ENCODE measurements at regions not wholly inside any gene's neighbourhood (a gene's known extent, or its start where the extent isn't known, plus 50 kb on each side); places are given as distances from the start of the nearest gene placed in this dataset.
"Not testable (repeated sequence)": the region's sequence is repeated elsewhere in the genome, so short reads cannot be mapped to it uniquely, and the experiment has no call there.

GRCh38 chr1:96222701-96223100 is 498.9 kb upstream of the PTBP2 start:
- no peak for DNase-seq

GRCh38 chr1:96224229-96224628 is 497.4 kb upstream of the PTBP2 start:
- not testable (repeated sequence) for DNase-seq

- DNase-seq: no peak
These were observed 488.2 kb upstream of the PTBP2 start for GRCh38 chr1:96233422-96233821.

GRCh38 chr1:96234299-96234698 is 487.3 kb upstream of the PTBP2 start:
- peak; percentile 81 for DNase-seq

GRCh38 chr1:96236156-96236739 is 485.3 kb upstream of the PTBP2 start:
- DNase-seq: peak; percentile 37

- no peak for DNase-seq
These were observed 483.2 kb upstream of the PTBP2 start for GRCh38 chr1:96238426-96238825.

GRCh38 chr1:96240438-96240837 is 481.1 kb upstream of the PTBP2 start:
- DNase-seq: no peak

- DNase-seq: no peak
These were observed 468.1 kb upstream of the PTBP2 start for GRCh38 chr1:96253246-96254035.

- DNase-seq: no peak
These were observed 465.3 kb upstream of the PTBP2 start for GRCh38 chr1:96256130-96256790.

GRCh38 chr1:96259399-96259798 is 462.2 kb upstream of the PTBP2 start:
- DNase-seq: no peak

- DNase-seq: no peak
These were observed 440.1 kb upstream of the PTBP2 start for GRCh38 chr1:96281491-96281890.

GRCh38 chr1:96290033-96290432 is 431.6 kb upstream of the PTBP2 start:
- no peak for DNase-seq

- DNase-seq: no peak
These were observed 430.8 kb upstream of the PTBP2 start for GRCh38 chr1:96290801-96291200.

- no peak for DNase-seq
These were observed 430.1 kb upstream of the PTBP2 start for GRCh38 chr1:96291468-96291867.

GRCh38 chr1:96292141-96292540 is 429.4 kb upstream of the PTBP2 start:
- DNase-seq: no peak

- DNase-seq: no peak
These were observed 424.6 kb upstream of the PTBP2 start for GRCh38 chr1:96296991-96297390.

- DNase-seq: no peak
These were observed 414.6 kb upstream of the PTBP2 start for GRCh38 chr1:96306809-96307560.

- no peak for DNase-seq
These were observed 413.3 kb upstream of the PTBP2 start for GRCh38 chr1:96308314-96308713.

- DNase-seq: no peak
These were observed 411.8 kb upstream of the PTBP2 start for GRCh38 chr1:96309783-96310182.

GRCh38 chr1:96313216-96313615 is 408.4 kb upstream of the PTBP2 start:
- no peak for DNase-seq

GRCh38 chr1:96329121-96329520 is 392.5 kb upstream of the PTBP2 start:
- no peak for DNase-seq

GRCh38 chr1:96331596-96331995 is 390.0 kb upstream of the PTBP2 start:
- DNase-seq: no peak

- no peak for DNase-seq
These were observed 387.9 kb upstream of the PTBP2 start for GRCh38 chr1:96333522-96334235.

Data from NCI-H1092 treated with DMSO at 0.1 percent for 48 hours (cell line).